Endothelial cell of umbilical vein (primary cell): ENCODE measurements at regions not wholly inside any gene's neighbourhood (a gene's known extent, or its start where the extent isn't known, plus 50 kb on each side); places are given as distances from the start of the nearest gene placed in this dataset.

ENCODE experiments used
- BruUV-seq: library from RNA; stranded (reverse); fragments of 400-500 nt; replicated peaks from 2 replicates; lab custom pipeline; 2021; lab: Mats Ljungman, UMichigan
- CTCF ChIA-PET: fragments of 300-600, 350-600 bp; sonication (Branson Sonifier 250); formaldehyde crosslinking; loops from one replicate; lab custom pipeline; 2021; ENCODE audit warnings: antibody characterized with exemption, inconsistent platforms; lab: Charles Lee
- POLR2A ChIA-PET: fragments of 300-600, 350-600 bp; sonication (Branson Sonifier 250); formaldehyde crosslinking; loops from one replicate; lab custom pipeline; 2021; ENCODE audit warnings: antibody characterized with exemption, inconsistent platforms; lab: Charles Lee
- DNase-seq: peaks from one replicate; pipeline ENCODE4 v3.0.0-alpha.2; 2011; ENCODE audit warnings: low read depth, low spot score
- FAIRE-seq: peaks from 2 replicates; lab custom pipeline; 2011; peaks lifted over from hg19 to GRCh38; lab: Jason Lieb, UNC
- H2AFZ ChIP-seq: 2 replicates; pipeline ENCODE4 v1.6.0; 2012; ENCODE audit warnings: low read depth, low read length, control low read depth, inconsistent platforms
- H3K27ac ChIP-seq: 2 replicates; pipeline ENCODE4 v1.5.1; 2011; ENCODE audit warnings: low read depth, mild to moderate bottlenecking, control low read depth, low read length, moderate library complexity; ENCODE audit not compliant: insufficient read depth
- H3K27me3 ChIP-seq, 2 experiments: 2 replicates each; pipeline versions ENCODE4 v1.6.0 to v1.6.1; 2011; ENCODE audit warnings: low read length in 2 of 2, mixed read lengths in 1 of 2; ENCODE audit not compliant: control insufficient read depth in 2 of 2, insufficient read depth in 2 of 2
- H3K36me3 ChIP-seq, 2 experiments: 2 replicates in 1 of 2; 3 replicates in 1 of 2; pipeline ENCODE4 v1.5.1; 2011; ENCODE audit warnings: low read length in 2 of 2, mild to moderate bottlenecking in 1 of 2, moderate library complexity in 1 of 2; ENCODE audit not compliant: control insufficient read depth in 2 of 2, insufficient read depth in 2 of 2; ENCODE audit errors: extremely low read depth in 1 of 2
- H3K4me1 ChIP-seq: 3 replicates; pipeline ENCODE4 v1.5.1; 2011; ENCODE audit warnings: mild to moderate bottlenecking, low read length; ENCODE audit not compliant: control insufficient read depth, insufficient read depth; ENCODE audit errors: extremely low read depth
- H3K4me2 ChIP-seq: 2 replicates; pipeline ENCODE4 v1.6.1; 2011; ENCODE audit warnings: low read length, control low read depth, mixed read lengths; ENCODE audit not compliant: insufficient read depth
- H3K4me3 ChIP-seq, 3 experiments: fragments of 200-600 bp in 1 of 3; sonication (generic), shearing (Covaris generic) in 1 of 3; replicated peaks in 1 of 3; 2 replicates each; pipeline ENCODE4 v1.5.1; 2011 to 2016; ENCODE audit warnings: control low read depth in 3 of 3, low read length in 3 of 3, mild to moderate bottlenecking in 2 of 3, inconsistent platforms in 1 of 3, low read depth in 1 of 3, moderate library complexity in 1 of 3; ENCODE audit not compliant: insufficient read depth in 1 of 3
- H3K79me2 ChIP-seq: 2 replicates; pipeline ENCODE4 v1.6.0; 2012; ENCODE audit warnings: low read length, inconsistent platforms; ENCODE audit not compliant: control insufficient read depth, insufficient read depth
- H3K9ac ChIP-seq: replicated peaks from 2 replicates; pipeline ENCODE3; 2011; ENCODE audit warnings: low read length, control low read depth; ENCODE audit not compliant: insufficient read depth; ENCODE audit errors: extremely low read depth
- H3K9me1 ChIP-seq: replicated peaks from 3 replicates; pipeline ENCODE4 v1.6.0; 2011; ENCODE audit warnings: mild to moderate bottlenecking, low read length; ENCODE audit not compliant: control insufficient read depth, insufficient read depth; ENCODE audit errors: extremely low read depth
- H3K9me3 ChIP-seq: replicated peaks from 2 replicates; pipeline ENCODE4 v1.5.1; 2012; ENCODE audit warnings: low read length, inconsistent platforms; ENCODE audit not compliant: control insufficient read depth, insufficient read depth
- H4K20me1 ChIP-seq: replicated peaks from 2 replicates; pipeline ENCODE3; 2011; ENCODE audit warnings: mild to moderate bottlenecking, low read length; ENCODE audit not compliant: control insufficient read depth, insufficient read depth; ENCODE audit errors: extremely low read depth
- CTCF ChIP-seq, 2 donors: IDR thresholded peaks; 1 replicate in 1 of 2; 2 replicates in 1 of 2; pipeline ENCODE4 v1.5.1; 2011; ENCODE audit warnings: low read length in 2 of 2, mild to moderate bottlenecking in 2 of 2, moderate library complexity in 2 of 2, control low read depth in 1 of 2, inconsistent platforms in 1 of 2, low read depth in 1 of 2; ENCODE audit not compliant: insufficient read depth in 1 of 2; ENCODE audit errors: extremely low read depth in 1 of 2
- EZH2 ChIP-seq: IDR thresholded peaks from 2 replicates; pipeline ENCODE4 v1.6.1; 2012; ENCODE audit warnings: borderline replicate concordance, low read depth, mild to moderate bottlenecking, moderate library complexity, low read length, inconsistent platforms; ENCODE audit not compliant: severe bottlenecking
- FOS ChIP-seq: IDR thresholded peaks from 2 replicates; pipeline ENCODE4 v1.6.1; 2011; ENCODE audit warnings: mild to moderate bottlenecking, low read length, moderate library complexity, borderline replicate concordance; ENCODE audit not compliant: insufficient read depth
- GATA2 ChIP-seq: IDR thresholded peaks from 2 replicates; pipeline ENCODE4 v1.7.0; 2011; ENCODE audit warnings: low read depth, mild to moderate bottlenecking, moderate library complexity, mixed read lengths, low read length; ENCODE audit not compliant: insufficient read length, insufficient read depth
- JUN ChIP-seq: IDR thresholded peaks from 2 replicates; pipeline ENCODE4 v1.6.1; 2011; ENCODE audit warnings: borderline replicate concordance, low read depth; ENCODE audit not compliant: insufficient read length, insufficient read depth
- MAX ChIP-seq: IDR thresholded peaks from 2 replicates; pipeline ENCODE4 v1.6.1; 2011; ENCODE audit not compliant: insufficient read depth, insufficient read length
- MYC ChIP-seq: IDR thresholded peaks from one replicate; pipeline ENCODE4 v1.6.1; 2011; ENCODE audit warnings: mild to moderate bottlenecking, low read depth, low read length
- POLR2A ChIP-seq: IDR thresholded peaks from 2 replicates; pipeline ENCODE4 v1.6.1; 2012; ENCODE audit warnings: low read depth, mild to moderate bottlenecking, control low read depth, low read length
- POLR2AphosphoS5 ChIP-seq: IDR thresholded peaks from 2 replicates; pipeline ENCODE4 v1.6.1; 2012; ENCODE audit warnings: low read depth, mild to moderate bottlenecking, control low read depth, low read length, moderate library complexity; ENCODE audit not compliant: insufficient read depth
- dilution Hi-C: fragments of 300-500 bp; cut with MboI; formaldehyde crosslinking; loops from one replicate; pipeline ENCODE4 v1.15.0; 2019; ENCODE audit warnings: low sequenced_read_pairs; ENCODE audit not compliant: extremely low pct_ligation_motif_present
- intact Hi-C: fragments of 100-400 bp; cut with micrococcal nuclease; formaldehyde crosslinking; loops from one replicate; pipeline ENCODE4 v1.10.0; 2022

- Histone ChIP-seq H3K36me3 (no peaks in the 10 kb centered on the region), H3K9ac (no peak overlapping the region), H3K4me3 (no peak overlapping the region), H3K79me2 (no peaks in the 10 kb centered on the region), H3K9me1 (no peaks in the 10 kb centered on the region), H3K27ac (no peak overlapping the region), H3K9me3 (no peaks in the 10 kb centered on the region), H3K4me1 (no peaks in the 10 kb centered on the region), H2AFZ (no peak overlapping the region), H4K20me1 (no peaks in the 10 kb centered on the region), H3K27me3 (no peaks in the 10 kb centered on the region), H3K4me2 (no peak overlapping the region)
- dilution Hi-C loops (no loop called here), intact Hi-C loops (no loop called here)
- BruUV-seq, result no TSS peak
- DNase-seq (no peak), FAIRE-seq (no peak)
- TF ChIP-seq POLR2A (no peak), JUN (no peak), EZH2 (no peak), FOS (no peak), MYC (no peak), CTCF (IDR thresholded peaks at IDR 0.05; ENCODE audit: extremely low read depth in 1 of 2, insufficient read depth in 1 of 2, low read depth in 1 of 2, low read length in 2 of 2) (no peak), POLR2AphosphoS5 (no peak), GATA2 (no peak), MAX (no peak)
- CTCF ChIA-PET, result no interaction called here
- POLR2A ChIA-PET, result no interaction called here
Observed at GRCh38 chr13:105311094-105311493, 1224.4 kb downstream of the EFNB2 start.
